ENCODE measurements at regions not wholly inside any gene's neighbourhood (a gene's known extent, or its start where the extent isn't known, plus 50 kb on each side); places are given as distances from the start of the nearest gene placed in this dataset.

- DNase-seq: no peak
These were observed 64.0 kb upstream of the ELOVL5 start for GRCh38 chr6:53412751-53413150.

GRCh38 chr6:53412021-53412715 lies 63.4 kb upstream of the ELOVL5 start:
- DNase-seq: no peak

GRCh38 chr6:53411451-53411850 lies 62.7 kb upstream of the ELOVL5 start:
- DNase-seq: no peak

GRCh38 chr6:53410508-53411258 lies 61.9 kb upstream of the ELOVL5 start:
- no peak for DNase-seq

GRCh38 chr6:53408826-53409225 lies 60.1 kb upstream of the ELOVL5 start:
- DNase-seq: no peak

GRCh38 chr6:53399027-53399344 lies 50.2 kb upstream of the ELOVL5 start:
- no peak for DNase-seq

GRCh38 chr6:53398247-53399026 lies 49.7 kb upstream of the ELOVL5 start:
- no peak for DNase-seq
